HL-60 (cell line): ENCODE measurements at regions not wholly inside any gene's neighbourhood (a gene's known extent, or its start where the extent isn't known, plus 50 kb on each side); places are given as distances from the start of the nearest gene placed in this dataset.

Experiments
- DNase-seq, 2 experiments: peaks; one replicate each; pipeline ENCODE4 v3.0.0-alpha.2; 2010 to 2020; ENCODE audit warnings: low read depth in 1 of 2, low spot score in 1 of 2
- H3K27ac ChIP-seq: fragments of 250-450 bp; sonication (Bioruptor Pico); replicated peaks from 2 replicates; pipeline ENCODE4 v1.5.1; 2020; ENCODE audit warnings: mild to moderate bottlenecking, moderate library complexity
- H3K27me3 ChIP-seq: fragments of 250-450 bp; sonication (Bioruptor Pico); 2 replicates; pipeline ENCODE4 v1.5.1; 2021; ENCODE audit warnings: mild to moderate bottlenecking, moderate library complexity; ENCODE audit not compliant: insufficient read depth, poor library complexity, severe bottlenecking
- H3K4me3 ChIP-seq: replicated peaks from 2 replicates; pipeline ENCODE4 v1.5.1; 2011; ENCODE audit warnings: mild to moderate bottlenecking, control low read depth, low read length; ENCODE audit not compliant: insufficient read depth
- GABPA ChIP-seq: IDR thresholded peaks from 2 replicates; pipeline ENCODE4 v1.6.1; 2012; ENCODE audit warnings: low read depth
- POLR2AphosphoS5 ChIP-seq: IDR thresholded peaks from 2 replicates; pipeline ENCODE4 v1.6.1; 2012; ENCODE audit warnings: low read depth
- REST ChIP-seq: IDR thresholded peaks from 2 replicates; pipeline ENCODE4 v1.6.1; 2012; ENCODE audit warnings: low read depth; ENCODE audit not compliant: insufficient replicate concordance
- SPI1 ChIP-seq: IDR thresholded peaks from 2 replicates; pipeline ENCODE4 v1.6.1; 2012; ENCODE audit warnings: low read depth, mild to moderate bottlenecking, borderline replicate concordance
- TF ChIP-seq, protein P1 (sequence below): IDR thresholded peaks from one replicate; pipeline ENCODE4 v1.5.1; 2011; ENCODE audit warnings: low read length, control low read depth, inconsistent platforms; ENCODE audit not compliant: insufficient read depth

DNA sequence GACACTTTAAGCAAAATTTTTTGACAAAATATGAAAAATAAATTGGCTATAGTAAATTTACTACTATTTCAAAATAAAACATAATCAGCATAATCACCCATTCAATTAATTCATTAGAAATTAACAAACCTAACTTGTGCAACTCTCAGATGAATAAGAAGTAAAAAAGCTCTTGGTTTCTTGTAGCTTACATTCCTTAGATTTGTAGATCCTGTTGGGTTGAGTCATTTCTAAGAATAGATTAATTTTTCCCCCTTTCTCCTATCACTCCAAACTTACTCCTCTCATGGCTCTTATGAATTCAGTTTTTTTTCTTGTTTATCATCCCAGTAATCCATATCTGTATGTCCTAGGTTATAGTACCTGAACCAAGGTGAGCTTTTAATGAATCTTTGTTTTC, 230.9 kb upstream of the LRIG3 start:
- no peak overlapping the region for H3K4me3 ChIP-seq
- H3K27me3 ChIP-seq = no peaks in the 10 kb centered on the region
- TF ChIP-seq GABPA = no peak
- no peak for TF ChIP-seq POLR2AphosphoS5
- no peak for TF ChIP-seq SPI1
- no peak for TF ChIP-seq REST
- TF ChIP-seq, protein P1, sequence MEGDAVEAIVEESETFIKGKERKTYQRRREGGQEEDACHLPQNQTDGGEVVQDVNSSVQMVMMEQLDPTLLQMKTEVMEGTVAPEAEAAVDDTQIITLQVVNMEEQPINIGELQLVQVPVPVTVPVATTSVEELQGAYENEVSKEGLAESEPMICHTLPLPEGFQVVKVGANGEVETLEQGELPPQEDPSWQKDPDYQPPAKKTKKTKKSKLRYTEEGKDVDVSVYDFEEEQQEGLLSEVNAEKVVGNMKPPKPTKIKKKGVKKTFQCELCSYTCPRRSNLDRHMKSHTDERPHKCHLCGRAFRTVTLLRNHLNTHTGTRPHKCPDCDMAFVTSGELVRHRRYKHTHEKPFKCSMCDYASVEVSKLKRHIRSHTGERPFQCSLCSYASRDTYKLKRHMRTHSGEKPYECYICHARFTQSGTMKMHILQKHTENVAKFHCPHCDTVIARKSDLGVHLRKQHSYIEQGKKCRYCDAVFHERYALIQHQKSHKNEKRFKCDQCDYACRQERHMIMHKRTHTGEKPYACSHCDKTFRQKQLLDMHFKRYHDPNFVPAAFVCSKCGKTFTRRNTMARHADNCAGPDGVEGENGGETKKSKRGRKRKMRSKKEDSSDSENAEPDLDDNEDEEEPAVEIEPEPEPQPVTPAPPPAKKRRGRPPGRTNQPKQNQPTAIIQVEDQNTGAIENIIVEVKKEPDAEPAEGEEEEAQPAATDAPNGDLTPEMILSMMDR = no peak
- no peak for DNase-seq
- no peak overlapping the region for H3K27ac ChIP-seq

DNA sequence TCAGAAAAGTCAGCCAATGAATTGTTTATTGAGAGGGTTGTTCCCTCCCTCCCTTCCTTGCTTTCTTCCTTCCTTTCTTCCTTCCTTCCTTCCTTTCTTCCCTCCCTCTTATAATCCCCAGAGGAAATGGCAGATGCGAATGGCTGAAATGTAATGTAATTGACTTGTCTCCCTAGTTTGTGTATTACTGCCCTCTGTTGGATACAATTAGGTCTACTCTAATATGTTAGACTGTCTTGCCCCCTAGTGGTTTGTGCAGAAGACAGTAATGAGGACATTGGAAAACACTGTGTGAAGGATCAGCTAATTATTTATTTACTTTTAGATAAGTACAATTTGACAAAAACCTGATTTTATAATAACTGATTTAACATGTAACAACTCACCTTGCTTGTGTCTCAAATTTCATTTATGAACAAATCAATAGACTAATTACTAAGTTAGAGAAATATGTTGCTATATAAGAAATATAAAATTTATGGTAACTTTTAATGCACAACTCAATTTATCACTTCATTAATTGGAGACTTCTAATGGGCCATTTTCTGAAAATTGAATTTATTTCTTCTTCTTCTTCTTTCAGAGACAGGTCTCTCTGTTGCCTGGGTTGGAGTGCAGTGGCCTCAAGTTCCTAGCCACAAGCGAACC, 229.8 kb upstream of the LRIG3 start:
- DNase-seq = peak; percentile 7 to 52
- Histone ChIP-seq H3K4me3 (no peak overlapping the region), H3K27me3 (no peaks in the 10 kb centered on the region), H3K27ac (no peak overlapping the region)
- TF ChIP-seq, protein P1 = peak; percentile 87
- TF ChIP-seq SPI1 (no peak), POLR2AphosphoS5 (no peak)

DNA sequence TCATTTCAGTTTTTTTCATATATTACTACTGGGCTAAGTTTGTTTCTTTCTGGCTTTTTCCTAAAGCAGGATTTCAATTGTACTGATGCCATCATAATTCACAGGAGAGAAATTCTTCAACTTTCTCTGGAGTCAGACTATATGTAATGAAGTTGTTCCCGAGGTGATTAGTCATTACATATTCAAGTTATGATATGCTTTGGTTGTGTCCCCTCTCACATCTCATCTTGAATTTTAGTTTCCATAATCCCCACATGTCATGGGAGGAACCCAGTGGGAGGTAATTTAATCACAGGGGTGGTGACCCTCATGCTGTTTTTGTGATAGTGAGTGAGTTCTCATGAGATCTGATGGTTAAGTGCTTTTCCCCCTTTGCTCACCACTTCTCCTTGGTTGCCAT, 227.5 kb upstream of the LRIG3 start:
- TF ChIP-seq GABPA (no peak), REST (no peak), POLR2AphosphoS5 (no peak), SPI1 (no peak)
- TF ChIP-seq, protein P1 = no peak
- Histone ChIP-seq H3K27ac (no peak overlapping the region), H3K27me3 (no peaks in the 10 kb centered on the region), H3K4me3 (no peak overlapping the region)
- no peak for DNase-seq
